ENCODE measurements at regions not wholly inside any gene's neighbourhood (a gene's known extent, or its start where the extent isn't known, plus 50 kb on each side); places are given as distances from the start of the nearest gene placed in this dataset.
A peak's percentile ranks its signal among the peaks of the same experiment; 100 is the strongest.

DNA sequence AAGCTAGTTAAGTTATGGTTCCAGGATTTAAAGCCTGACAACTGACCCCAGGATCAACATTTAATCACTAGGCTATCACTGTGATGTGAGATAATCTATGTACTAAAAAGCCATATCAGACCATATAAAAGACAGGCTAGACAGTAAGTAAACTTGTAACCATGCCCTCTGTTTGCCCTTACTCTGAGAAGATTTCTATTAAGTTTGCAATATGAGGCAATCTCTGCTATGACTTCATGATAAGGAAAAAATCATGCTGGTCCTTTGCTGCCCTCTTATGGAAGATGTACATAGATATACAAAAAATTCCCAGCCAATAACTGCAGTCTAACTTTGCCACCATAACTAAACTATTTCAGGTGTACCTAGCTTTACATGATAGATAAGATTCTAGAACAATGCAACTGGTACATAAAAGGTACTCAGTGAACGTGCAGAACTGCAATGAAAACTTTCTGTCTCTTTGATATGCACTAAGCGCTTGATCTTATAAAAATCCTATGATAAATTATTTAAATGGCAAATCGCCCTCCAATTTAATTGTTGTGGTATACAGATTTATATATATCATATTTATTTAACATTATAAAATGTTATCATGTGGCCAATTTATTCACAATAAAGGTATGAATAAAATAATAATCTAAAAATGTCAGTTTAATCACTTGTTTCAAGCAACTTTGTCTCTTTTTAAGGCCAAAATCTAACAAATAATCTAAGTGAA lies 70.5 kb downstream of the FAM217A start:
- peak; percentile 89 for ATAC-seq

DNA sequence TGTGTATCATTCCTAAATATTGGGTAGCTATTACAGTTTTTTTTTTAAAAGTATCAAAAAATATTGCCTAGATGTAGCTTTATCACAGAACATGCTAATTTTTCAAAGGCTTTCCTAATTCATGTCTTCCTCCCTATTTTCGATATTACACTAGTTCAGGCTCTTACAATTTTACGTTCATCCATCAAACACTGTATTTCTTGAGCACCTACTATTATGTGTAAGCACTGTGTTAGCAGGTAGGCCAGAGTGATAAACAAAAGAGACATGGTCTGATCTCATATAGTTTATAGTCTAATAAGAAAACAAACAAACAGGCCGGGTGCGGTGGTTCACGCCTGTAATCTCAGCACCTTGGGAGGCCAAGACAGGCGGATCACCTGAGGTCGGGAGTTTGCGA lies 69.5 kb downstream of the FAM217A start:
- ATAC-seq = no peak

DNA sequence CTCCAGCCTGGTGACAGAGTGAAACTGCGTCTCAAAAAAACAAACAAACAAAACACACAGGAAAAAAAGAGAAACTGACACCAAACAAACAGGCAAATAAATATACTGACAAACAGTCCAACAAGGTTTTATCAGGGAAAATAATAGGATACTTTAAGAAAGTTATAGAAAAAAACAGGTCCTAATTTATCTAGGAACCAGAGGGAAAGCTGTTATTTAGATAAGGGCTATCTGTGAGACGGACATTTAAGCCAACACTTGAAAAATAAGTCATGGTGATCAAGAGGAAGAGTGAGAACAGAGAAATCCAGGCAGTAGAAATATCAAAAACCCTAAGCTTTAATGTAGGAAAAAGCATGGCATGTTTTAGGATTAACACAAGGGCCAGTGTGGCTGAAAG lies 68.9 kb downstream of the FAM217A start:
- ATAC-seq = no peak

DNA sequence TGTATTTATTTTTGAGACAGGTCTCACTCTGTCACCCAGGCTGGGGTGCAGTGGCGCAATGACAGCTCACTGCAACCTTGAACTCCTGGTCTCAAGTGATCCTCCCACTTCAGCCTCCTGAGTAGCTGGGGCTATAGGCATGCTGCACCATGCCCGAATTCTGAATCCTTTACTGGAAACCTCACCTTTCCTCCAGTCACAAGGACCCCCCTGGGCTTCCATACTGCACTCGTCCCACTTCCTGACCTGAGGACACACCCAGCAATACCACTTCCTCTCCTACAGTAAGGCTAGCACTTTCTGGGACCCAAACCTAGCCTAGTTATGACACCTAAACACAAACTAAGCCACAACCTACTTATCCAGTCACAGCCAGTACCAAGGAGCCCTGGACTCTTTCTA lies 68.2 kb downstream of the FAM217A start:
- peak; percentile 32 for ATAC-seq

DNA sequence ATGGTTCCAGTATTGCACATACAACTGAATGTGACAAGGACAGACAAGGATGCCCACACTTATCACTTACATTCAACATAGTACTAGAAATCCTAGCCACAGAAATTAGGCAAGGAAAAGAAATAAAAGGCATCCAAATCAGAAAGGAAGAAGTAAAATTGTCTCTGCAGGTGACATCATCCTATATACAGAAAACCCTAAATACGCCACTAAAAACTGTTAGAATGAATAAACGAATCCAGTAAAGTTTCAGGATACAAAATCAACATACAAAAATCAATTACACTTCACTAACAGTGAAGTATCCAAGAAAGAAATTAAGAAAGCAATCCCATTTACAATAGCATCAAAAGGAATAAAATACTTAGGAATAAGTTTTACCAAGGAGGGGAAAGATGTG lies 66.1 kb downstream of the FAM217A start:
- no peak for ATAC-seq

DNA sequence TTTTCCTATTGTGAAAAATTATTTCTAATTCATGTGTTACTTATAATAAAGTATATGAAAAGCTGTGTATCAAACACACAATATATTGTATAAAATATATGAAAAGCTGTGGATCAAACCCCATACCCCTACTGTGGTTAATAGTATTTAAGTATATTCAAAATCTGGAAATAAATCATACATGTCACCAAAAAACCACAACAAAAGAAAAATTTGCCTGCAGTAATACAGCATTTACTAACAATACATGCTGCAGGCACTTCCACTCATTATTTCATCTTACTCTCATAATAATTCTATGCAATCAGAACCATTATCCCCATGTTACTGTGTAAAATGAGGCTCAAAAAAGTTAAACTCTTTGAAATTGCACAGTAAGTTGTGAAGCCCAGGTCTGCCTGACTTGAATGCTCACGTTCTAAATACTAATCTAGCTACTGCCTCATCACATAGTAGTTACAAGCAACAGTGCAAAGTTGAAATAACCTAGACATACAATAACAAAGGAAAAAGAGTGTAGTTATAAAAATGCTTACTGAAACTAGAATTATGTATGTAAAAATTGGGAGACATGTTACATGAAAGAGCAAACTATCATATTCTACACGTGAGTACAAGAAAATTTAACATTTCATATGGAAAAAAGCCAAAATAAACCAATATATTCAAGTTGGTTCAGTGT lies 61.7 kb downstream of the FAM217A start:
- ATAC-seq = no peak

DNA sequence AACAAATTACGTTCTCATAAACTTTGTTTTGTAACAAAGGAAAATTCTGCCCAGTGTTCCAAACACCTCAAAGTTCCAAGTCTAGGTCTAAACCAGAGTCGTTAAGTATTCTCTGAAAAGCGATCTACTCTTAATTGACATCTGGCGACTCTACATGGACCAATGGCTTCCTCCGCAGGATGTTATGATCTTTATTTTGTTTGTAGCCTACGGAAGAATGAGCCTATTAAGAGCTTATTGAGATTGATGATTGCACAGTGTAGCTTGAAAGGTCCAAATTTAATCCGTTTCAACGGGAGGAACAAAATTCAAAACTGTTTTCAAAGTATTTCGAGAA lies 61.1 kb downstream of the FAM217A start:
- no peak for ATAC-seq

DNA sequence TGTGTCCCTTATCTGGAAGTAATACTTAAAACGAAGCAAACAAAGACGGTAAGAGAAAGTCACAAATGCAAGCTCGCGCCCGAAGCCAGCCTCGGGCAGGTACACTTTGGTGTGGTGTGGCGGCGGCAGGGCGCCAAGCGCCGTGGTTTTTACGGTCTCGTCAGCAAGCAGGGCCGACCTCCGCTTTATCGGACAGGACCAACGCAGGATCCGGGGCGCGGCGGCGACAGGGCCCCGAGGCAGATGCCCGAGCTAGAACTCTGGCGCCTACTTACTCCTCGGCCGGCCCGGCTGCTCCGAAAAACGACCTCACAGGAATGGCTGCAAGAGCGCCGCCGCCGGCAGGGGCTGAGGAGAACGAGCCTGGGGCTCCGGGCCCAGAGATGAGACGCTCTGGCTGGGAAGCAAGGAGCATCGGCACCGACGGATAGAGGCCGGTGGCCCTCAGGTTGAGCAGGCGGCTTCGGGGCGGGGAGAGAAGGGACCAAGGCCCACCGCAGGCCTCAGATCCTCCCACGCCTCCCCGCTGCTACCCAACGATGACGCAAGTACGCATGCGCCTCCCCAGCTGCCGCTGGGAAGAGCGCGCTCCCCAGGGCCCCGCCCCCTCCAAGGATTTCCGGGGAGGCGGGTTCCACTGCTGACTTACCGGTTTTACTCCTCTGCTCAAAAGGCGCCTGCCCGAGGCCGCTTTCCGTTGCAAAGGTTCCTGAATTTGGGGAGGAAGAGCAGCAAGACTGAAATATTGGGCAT lies 60.6 kb downstream of the FAM217A start:
- peak; percentile 91 for ATAC-seq

All from esophagus mucosa (tissue), 1 donor.